ENCODE measurements at regions not wholly inside any gene's neighbourhood (a gene's known extent, or its start where the extent isn't known, plus 50 kb on each side); places are given as distances from the start of the nearest gene placed in this dataset.

DNA sequence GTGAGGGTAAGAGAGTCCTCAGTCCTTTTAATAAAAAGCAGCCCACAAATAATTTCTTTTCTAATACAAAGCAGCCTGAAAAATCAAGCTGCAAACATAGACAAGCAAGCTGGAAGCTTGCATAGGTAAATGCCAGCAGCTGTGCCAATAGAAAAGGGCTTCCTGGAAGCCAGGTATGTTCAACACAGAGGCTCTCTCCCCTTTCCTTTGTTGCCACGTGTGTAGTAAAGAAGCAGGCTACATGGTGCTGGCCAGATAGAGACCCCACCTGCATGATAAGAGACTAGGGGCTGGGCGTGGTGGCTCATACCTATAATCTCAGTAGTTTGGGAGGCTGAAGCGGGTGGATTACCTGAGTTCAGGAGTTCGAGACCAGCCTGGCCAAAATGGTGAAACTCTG lies 50.1 kb upstream of the ERRFI1 start:
- Histone ChIP-seq H3K27ac (peak overlapping the region; percentile 1 to 60), H3K9me3 (no peaks in the 10 kb centered on the region), H3K36me3 (no peaks in the 10 kb centered on the region), H3K27me3 (no peaks in the 10 kb centered on the region), H3K4me1 (peaks cover 0 to 50% (median 29%) of the 10 kb centered on the region in 4 donors), H3K4me3 (no peak overlapping the region)
- DNase-seq = no peak
- intact Hi-C loops (cut with DNase I; ENCODE audit: low total_unique reads) = no loop called here
- TF ChIP-seq, protein P1, sequence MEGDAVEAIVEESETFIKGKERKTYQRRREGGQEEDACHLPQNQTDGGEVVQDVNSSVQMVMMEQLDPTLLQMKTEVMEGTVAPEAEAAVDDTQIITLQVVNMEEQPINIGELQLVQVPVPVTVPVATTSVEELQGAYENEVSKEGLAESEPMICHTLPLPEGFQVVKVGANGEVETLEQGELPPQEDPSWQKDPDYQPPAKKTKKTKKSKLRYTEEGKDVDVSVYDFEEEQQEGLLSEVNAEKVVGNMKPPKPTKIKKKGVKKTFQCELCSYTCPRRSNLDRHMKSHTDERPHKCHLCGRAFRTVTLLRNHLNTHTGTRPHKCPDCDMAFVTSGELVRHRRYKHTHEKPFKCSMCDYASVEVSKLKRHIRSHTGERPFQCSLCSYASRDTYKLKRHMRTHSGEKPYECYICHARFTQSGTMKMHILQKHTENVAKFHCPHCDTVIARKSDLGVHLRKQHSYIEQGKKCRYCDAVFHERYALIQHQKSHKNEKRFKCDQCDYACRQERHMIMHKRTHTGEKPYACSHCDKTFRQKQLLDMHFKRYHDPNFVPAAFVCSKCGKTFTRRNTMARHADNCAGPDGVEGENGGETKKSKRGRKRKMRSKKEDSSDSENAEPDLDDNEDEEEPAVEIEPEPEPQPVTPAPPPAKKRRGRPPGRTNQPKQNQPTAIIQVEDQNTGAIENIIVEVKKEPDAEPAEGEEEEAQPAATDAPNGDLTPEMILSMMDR (IDR thresholded peaks at IDR 0.05) = no peak
